HG03039 (cell line): ENCODE measurements at regions not wholly inside any gene's neighbourhood (a gene's known extent, or its start where the extent isn't known, plus 50 kb on each side); places are given as distances from the start of the nearest gene placed in this dataset.

ENCODE experiments used
- ATAC-seq: cut with Tn5 transposase; IDR thresholded peaks from one replicate; pipeline ENCODE4 v1.9.1; 2021; ENCODE audit warnings: mild to moderate bottlenecking, moderate library complexity; ENCODE audit not compliant: unreplicated experiment

DNA sequence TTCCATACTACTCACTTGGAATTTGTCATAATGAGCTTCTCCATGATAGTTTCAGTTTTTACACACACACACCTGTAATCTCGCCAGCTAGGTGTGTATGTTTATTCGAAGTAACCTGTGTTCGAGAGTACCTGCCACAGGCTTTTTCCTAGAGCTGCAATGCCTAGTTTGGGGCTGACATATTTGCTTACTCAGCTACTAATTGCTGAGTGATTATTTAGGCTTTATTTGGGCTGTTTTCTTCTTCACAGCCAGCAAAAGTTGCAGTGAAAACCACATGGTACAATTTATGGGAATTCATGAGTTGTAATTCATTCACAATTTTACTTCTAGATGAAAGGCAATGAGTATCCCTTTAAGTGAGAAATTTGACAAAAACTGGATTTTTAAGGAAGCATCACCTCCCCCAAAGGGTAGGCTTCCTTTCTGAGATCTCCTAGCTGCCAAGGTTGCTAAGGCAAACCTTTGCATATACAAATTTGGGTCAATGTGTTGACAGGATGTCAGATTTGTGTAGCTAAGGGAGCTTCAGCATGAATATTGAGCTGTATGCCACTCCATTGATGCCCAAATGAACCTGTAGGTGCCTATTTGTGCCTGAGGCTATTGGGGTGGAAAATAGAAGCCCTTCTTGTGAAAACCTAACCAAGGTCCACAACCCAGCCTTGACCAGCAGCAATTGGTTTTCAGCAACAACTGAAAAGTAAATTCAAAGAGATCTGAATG lies 108.7 kb upstream of the OTX2 start:
- ATAC-seq = no peak

DNA sequence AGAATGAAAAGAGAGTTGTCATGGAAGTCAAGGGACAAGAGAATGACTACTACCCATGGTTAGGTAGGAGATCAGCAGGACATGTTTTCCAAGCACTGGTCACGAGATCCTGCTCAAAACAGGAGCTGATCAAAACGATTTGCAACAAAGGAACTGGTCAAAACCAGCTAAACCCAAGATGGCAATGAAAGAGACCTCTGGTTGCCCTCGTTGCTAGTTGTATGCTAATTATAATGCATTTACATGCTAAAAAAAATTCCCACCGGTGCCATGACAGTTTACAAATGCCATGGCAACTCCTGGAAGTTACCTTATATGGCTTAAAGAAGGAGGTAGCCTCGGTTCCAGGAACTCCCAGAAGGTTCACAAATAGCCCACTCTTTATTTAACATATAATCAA lies 95.0 kb upstream of the OTX2 start:
- no peak for ATAC-seq

DNA sequence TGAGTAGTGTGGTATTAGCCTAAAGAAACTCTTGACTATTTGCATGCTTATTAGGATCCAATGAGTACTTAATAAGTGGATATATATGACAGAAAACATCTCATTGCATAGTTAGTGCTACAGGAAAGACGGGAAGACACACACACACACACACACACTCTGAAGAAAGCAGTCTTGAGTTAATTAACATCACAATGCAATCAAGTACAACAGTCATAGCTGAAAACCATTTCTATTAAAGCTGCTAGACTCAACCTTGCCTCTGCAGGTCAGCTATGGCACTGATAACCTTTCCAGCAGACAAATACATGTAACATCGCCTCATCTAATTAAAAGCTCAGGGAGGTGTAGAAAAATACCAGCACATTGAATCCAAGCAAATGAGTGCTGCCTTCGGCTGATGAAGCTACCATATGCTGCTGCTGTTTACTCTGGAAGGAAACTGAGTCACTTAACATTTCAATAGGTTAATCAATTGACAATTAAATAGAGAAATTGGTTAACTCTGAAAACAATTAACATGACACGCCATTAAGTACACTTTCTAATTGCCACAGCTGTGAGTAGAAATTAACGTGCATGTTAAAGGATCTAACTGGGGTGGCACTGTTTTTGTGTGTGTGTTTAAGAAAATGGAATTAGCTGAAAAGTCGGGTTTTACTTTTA lies 93.2 kb upstream of the OTX2 start:
- no peak for ATAC-seq

- no peak for ATAC-seq
Measured at GRCh38 chr14:56902385-56902784, 92.1 kb upstream of the OTX2 start.

DNA sequence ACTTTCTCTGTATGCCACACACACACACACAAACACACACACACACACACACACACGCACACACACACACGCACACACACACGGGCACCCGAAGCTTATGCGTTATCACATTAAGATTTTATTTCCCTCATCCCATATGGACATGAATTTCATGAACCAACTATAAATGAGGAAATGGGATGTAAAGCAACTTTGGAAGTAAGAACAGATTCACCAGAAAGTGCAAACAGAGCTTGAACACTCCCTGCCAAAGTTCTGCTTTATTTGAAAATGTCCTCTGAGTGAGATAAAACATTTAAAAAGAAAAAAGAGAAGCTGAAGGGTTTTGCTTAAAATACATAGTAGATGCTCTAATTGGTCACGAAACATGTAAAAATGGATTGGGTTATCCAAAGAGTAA lies 90.4 kb upstream of the OTX2 start:
- no peak for ATAC-seq

DNA sequence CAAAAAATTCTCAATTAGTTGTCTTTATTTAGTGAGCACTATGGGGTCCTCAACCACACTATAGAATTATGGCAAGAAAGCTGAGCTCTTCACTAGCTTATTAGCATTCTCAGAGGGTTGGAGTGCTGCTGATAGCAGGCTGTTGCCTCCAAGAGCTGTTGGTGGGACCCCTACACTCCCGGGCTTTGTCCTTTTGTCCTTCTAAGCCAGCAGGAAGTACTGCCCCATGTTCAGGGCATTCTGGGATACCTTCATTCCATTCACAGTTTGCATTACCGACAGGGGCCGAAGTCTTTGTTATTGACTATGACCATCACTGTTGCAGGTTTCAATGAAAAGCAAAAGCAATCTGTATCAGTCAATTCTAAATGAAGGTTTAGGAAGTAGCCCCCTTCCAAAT lies 89.5 kb upstream of the OTX2 start:
- ATAC-seq = no peak

DNA sequence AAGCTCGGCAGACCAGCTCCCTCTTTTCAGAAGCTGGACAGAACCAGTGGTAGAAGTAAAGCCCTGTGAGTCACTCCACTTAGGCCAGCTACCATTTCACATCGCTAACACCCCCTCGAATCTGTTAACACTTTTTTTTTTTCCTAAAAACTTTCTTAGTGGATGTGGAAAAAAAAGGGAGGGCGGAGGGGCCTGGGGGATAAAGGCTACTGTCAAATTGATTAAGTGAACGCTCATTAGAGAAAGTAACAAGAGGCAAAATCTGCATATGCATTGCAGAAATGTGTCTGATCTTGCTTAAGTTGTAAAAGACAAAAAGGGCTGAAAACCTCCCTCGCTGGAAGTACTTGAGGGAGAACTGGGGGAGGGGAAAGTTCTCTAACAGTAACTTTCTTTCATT lies 86.6 kb upstream of the OTX2 start:
- no peak for ATAC-seq

- ATAC-seq = no peak
Measured at GRCh38 chr14:56896231-56896630, 86.0 kb upstream of the OTX2 start.

GRCh38 chr14:56895154-56895553 lies 84.9 kb upstream of the OTX2 start:
- ATAC-seq = no peak

DNA sequence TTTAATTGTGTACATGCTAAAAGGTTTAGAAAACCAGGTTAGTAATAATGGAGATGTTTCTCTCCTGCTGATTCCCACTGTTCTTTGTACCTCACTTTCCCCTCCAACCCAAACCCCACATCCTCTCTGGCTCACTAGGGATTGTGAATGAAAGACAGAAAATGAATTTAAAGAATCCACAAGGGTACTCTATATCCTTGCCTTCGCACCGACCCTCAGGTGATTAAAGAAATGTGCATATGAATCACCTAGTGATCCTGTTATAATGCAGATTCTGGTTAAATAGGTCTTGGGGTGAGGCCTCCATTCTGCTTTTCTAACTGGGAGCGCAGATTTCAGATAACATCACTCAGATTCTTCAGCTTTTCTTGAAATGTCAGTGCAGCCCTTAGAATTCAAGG lies 84.3 kb upstream of the OTX2 start:
- ATAC-seq = no peak

- ATAC-seq = no peak
Measured at GRCh38 chr14:56892959-56893358, 82.7 kb upstream of the OTX2 start.

GRCh38 chr14:56891226-56891625 lies 80.9 kb upstream of the OTX2 start:
- no peak for ATAC-seq

GRCh38 chr14:56889705-56890104 lies 79.4 kb upstream of the OTX2 start:
- no peak for ATAC-seq

DNA sequence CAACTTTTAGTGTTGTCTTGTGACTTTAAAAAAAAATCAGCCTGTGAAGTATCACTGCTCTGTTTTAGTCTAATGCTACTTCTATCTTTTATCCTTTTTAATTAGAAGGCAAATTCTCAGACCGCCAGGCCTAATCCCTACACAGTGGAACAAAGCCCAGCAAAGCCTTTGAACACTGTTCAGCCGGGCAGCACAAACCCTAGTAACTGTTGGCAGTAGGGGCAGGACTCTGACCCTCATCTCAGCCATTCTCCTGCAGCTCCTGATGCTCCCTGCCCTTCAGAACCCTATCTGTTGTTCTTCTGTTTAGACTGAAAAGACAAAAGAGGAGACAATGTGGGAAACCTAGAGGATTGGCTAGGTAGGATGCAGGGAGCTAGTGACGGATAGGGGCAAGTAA lies 78.0 kb upstream of the OTX2 start:
- no peak for ATAC-seq

- no peak for ATAC-seq
Measured at GRCh38 chr14:56887216-56887615, 76.9 kb upstream of the OTX2 start.

DNA sequence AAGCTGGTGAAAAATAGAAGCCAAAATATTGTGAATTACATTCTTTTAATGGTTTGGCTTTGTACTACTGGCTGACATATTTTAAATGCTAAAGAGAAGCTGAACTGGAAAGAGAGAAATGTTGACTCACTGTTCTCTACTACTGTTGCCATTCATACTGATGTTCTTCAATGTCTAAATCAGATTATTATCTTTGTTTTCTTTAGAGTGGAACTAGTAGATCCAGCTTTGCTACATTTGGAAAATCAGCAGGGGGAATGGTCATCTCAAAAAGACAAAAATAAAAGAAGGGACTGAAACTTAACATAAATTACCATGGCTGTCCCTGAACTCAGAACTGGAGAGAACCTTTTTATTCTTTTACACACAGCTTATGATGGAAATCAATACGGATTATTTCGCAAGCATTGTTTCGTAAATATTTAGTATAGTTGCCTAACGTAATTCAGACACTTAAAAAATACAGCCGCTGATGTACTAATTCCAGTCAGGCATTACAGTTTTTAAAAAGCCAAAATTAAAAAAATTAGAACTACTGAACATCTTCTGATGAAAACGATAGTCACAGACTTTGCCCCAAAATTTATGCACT lies 76.3 kb upstream of the OTX2 start:
- ATAC-seq = no peak

DNA sequence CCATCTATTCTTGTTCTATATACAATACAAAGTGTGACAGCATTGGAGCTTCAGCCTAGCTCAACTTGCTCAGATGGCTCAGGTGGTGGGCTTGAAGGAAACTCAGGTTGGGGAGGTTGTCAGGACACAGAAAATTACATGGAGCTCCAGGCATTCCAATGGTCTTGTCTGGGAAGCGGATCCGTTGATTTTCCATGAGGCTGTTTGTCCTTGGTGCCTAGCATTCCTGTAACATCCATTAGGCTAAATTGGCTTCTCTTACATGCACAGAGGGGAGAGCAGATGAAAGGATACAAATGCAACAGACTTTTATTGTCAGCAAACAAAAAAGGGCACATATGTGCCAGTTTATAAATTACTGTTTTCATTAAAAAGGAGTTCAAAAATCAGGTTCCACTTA lies 75.5 kb upstream of the OTX2 start:
- no peak for ATAC-seq

DNA sequence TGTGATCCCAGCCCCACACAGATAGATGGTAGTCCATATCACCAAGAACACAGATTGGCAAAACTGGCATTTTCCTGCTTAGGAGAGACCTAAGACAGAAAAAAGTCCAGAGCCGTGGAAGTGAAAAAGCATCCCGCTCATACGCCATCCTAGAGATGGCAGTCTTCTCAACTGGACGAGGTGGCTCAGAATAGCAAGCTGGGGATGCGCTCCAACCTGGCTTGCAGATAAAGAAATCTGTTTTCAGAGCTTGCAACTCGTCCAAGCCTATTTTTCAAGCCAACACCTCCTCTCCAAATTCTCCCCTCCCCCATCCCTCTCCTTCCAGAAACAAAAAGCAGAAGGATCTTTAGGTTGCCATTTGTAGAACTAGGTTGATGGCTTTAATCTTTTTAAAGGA lies 74.3 kb upstream of the OTX2 start:
- no peak for ATAC-seq

GRCh38 chr14:56881181-56881580 lies 70.9 kb upstream of the OTX2 start:
- no peak for ATAC-seq

DNA sequence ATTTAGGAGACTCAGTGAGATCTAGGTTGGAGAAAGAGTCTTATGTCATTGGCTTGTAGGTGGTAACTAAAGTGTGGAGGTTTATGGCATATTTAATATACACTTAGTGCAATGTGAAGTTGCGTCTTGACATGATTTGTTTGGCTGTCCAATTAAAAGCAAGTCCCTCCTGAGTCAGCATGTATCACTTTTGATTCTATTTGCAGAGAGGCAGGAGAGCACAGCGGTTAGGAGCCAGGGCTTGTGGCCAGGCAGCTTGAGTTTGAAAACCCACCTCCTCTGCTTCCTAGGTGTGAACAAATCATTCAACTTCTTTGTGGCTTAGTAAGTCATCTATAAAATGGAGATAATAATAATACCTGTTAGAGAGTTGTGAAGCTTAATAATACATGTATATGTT lies 68.5 kb upstream of the OTX2 start:
- ATAC-seq = no peak

DNA sequence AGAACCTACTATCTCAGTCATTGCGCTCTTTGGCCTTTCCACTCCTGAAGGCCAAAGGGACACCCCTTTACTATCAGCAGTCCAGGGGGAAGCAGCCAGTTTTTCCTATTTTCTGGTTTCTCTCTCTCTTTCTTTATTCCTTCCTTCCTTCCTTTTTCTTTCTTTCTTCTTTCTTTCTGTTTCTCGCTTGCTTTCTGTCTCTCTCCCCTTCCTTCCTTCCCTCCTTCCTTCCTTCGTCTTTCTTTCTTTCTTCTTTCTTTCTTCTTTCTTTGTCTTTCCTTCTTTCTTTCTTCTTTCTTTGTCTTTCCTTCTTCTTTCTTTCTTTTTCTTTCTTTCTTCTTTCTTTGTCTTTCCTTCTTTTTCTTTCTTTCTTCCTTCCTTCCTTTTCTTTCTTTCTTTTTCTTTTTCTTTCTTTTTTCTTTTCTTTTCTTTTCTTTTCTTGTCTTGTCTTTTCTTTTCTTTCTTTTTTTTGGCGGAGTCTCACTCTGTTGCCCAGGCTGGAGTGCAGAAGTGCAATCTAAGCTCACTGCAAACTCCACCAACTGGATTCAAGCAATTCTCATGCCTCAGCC lies 64.9 kb upstream of the OTX2 start:
- no peak for ATAC-seq

DNA sequence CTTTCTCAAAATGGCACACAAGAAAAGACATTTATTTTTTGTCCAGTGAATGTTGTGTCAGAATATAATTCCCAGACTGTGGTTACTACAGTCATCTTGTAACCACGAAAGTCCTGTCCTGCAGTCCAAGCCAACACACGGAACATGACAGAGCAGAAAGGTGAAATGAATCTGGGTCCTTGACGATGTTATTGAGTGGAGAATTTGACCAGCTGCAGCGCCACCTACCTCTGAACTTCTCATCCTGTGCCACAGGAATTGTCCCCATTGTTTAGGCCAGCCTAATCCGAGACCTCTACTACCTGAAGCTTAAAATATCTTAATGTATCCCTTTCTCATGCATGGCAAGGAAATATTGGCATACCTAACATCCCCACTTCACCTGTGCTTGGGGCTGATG lies 64.1 kb upstream of the OTX2 start:
- no peak for ATAC-seq
